ENCODE measurements at regions not wholly inside any gene's neighbourhood (a gene's known extent, or its start where the extent isn't known, plus 50 kb on each side); places are given as distances from the start of the nearest gene placed in this dataset.
"Not testable (repeated sequence)": the region's sequence is repeated elsewhere in the genome, so short reads cannot be mapped to it uniquely, and the experiment has no call there.

DNA sequence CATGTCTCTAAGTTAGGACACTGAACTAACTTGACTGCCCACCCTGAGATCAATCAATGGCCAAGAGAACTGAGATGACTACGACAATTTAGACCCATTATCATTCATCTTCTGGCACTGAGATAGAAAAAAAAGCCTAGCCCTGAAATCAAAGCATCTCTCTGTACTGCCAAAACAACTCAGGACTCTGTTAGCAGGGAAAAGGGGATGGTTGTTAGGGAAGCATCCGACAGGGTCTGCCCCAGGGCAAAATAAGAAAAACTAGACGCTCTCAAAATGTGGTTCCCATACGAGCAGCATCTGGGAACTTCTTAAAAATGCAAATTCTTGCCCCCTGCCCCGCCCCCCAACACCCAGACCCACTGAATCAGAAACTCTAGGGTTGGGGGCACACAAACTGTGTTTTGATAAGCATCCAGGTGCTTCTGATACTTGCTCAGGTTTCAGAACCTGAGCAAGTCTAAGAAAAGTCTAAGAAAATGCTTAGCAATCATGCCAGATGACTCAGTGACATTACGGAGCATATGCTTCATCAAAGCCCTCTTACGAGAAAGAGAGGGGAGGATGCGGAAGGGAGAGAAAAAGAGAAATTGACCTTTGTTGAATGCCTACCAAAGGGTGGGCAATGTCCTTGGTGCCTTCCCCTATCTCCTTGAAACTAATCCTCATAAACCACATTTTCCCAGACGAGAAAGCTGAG is 172.8 kb upstream of the HES1 start:
- no peak overlapping the region for H3K27ac ChIP-seq
- no peak for DNase-seq (ENCODE audit: low spot score)
- ChIA-PET POLR2A (ENCODE audit: low non-redundant PET) (interaction anchor here (0.7 kb wide), 1 partner anchor 30 kb away, joined by 4 read pairs; no protein-coding TSS in a partner anchor), CTCF (no interaction called here)
- no peak for TF ChIP-seq CTCF (conservative IDR thresholded peaks at IDR 0.05; ENCODE audit: low read depth)

GRCh38 chr3:193963808-193964516 is 172.0 kb upstream of the HES1 start:
- ChIA-PET POLR2A (ENCODE audit: low non-redundant PET) (interaction anchor here (0.7 kb wide), 1 partner anchor 29 kb away, joined by 4 read pairs; no protein-coding TSS in a partner anchor), CTCF (interaction anchor here (0.6 kb wide), 1 partner anchor 380 kb away, joined by 3 read pairs; no protein-coding TSS in a partner anchor)
- H3K27ac ChIP-seq = no peak overlapping the region
- DNase-seq (ENCODE audit: low spot score) = no peak
- no peak for TF ChIP-seq CTCF (conservative IDR thresholded peaks at IDR 0.05; ENCODE audit: low read depth)

DNA sequence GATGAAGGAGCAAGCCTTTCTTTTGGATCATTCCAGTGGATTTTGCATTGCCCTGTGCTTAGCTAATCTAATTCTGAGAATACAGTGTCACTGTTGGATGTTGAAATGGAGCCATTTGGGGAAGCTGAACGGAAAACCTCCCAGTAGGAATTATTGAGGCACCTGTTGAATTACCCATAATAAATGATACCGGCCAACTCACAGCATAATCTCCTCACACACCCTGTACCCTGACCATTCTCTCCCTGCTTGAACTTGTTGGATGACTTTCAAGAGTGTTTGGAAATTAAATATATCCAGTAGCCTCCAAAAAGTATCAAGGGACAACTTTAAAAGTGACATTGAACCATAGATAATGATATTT is 171.4 kb upstream of the HES1 start:
- ChIA-PET CTCF (interaction anchor here (0.6 kb wide), 1 partner anchor 379 kb away, joined by 3 read pairs; no protein-coding TSS in a partner anchor), POLR2A (ENCODE audit: low non-redundant PET) (no interaction called here)
- H3K27ac ChIP-seq = no peak overlapping the region
- no peak for TF ChIP-seq CTCF (conservative IDR thresholded peaks at IDR 0.05; ENCODE audit: low read depth)
- DNase-seq (ENCODE audit: low spot score) = no peak

DNA sequence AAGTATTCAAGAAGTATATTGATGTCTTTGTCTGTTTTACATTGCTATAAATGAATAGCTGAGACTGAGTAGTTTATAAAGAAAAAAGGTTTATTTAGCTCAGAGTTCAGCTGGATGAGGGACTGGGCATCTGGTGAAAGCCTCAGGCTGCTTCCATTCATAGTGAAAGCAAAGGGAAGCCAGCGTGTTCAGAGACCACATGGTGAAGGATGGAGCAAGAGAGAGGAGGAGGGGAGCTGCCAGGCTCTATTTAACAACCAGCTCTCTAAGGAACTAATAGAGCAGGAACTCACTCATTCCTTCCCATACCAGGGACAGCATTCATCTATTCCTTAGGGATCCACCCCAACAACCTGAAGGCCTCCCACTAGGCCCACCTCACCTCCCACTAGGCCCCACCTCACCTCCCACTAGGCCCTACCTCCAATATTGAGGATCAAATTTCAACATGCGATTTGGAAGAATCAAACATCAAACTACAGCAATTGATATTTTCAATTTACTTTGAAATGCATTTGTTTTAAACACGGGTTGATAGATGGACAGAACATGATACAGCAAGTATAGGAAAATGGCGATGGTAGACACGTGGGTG is 167.5 kb upstream of the HES1 start:
- DNase-seq (ENCODE audit: low spot score) = no peak
- POLR2A ChIA-PET (ENCODE audit: low non-redundant PET) = no interaction called here
- no peak for TF ChIP-seq CTCF (conservative IDR thresholded peaks at IDR 0.05; ENCODE audit: low read depth)
- no peak overlapping the region for H3K27ac ChIP-seq
- CTCF ChIA-PET = interaction anchor here (0.6 kb wide), 1 partner anchor 374 kb away, joined by 5 read pairs; no protein-coding TSS in a partner anchor

DNA sequence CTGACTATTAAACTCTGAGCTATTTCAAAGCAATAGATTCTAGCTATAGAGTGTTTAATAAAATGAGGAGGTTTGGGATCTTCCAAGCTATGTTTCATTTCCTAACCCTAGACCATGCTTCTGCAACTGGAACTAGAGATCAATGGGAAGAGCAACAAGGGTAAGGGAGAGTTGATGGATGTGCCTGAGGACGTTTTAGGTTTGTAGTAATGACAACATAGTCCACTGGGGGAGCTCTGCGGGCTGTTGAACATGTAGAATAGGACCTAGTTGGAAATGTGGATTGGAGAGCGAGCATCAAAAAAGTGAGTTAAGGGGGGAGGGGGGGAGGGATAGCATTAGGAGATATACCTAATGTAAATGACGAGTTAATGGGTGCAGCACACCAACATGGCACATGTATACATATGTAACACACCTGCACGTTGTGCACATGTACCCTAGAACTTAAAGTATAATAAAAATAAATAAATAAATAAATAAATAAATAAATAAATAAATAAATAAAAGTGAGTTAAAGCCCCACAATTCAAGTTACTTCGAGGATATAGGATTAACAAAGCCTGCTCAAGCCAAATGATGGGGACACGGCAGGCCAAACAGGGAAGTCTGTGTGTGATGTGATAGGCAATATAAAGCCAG is 165.7 kb upstream of the HES1 start:
- CTCF ChIA-PET = interaction anchor here (0.7 to 2.1 kb wide), 6 partner anchors 9 to 190 kb away, joined by 3 to 7 read pairs (median 4); no protein-coding TSS in a partner anchor
- POLR2A ChIA-PET (ENCODE audit: low non-redundant PET); H3K27ac ChIP-seq: not testable (repeated sequence)
- DNase-seq (ENCODE audit: low spot score) = peak; percentile 60
- TF ChIP-seq CTCF (conservative IDR thresholded peaks at IDR 0.05; ENCODE audit: low read depth) = peak; percentile 19; the same call in 1 of the 2 replicates

DNA sequence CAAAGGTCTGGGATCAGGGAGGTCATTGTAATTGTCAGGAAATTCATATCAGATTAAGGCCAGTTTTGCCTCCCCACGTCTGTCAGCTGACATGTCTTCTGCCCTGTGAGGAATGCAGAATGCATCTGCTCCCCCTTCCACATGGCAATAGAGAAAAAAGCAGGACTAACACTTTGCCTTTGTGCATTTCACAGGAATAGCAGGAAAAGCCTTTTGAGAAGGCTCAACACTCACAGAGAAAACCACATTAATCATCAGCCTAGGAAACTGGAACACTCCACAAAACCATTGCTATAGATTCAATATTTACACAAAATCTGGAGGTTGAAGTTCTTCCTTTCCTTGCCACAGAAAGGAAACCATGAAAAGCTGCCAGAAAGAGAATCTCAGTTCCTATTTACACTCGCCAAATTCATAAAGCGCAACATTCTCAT is 165.2 kb upstream of the HES1 start:
- H3K27ac ChIP-seq = no peak overlapping the region
- POLR2A ChIA-PET (ENCODE audit: low non-redundant PET) = no interaction called here
- CTCF ChIA-PET = interaction anchor here (0.7 to 2.1 kb wide), 5 partner anchors 8 to 255 kb away, joined by 3 to 6 read pairs (median 3); no protein-coding TSS in a partner anchor
- DNase-seq (ENCODE audit: low spot score) = no peak
- no peak for TF ChIP-seq CTCF (conservative IDR thresholded peaks at IDR 0.05; ENCODE audit: low read depth)

Measured in RWPE1 (cell line).